PC-3 (cell line): ENCODE measurements at regions not wholly inside any gene's neighbourhood (a gene's known extent, or its start where the extent isn't known, plus 50 kb on each side); places are given as distances from the start of the nearest gene placed in this dataset.

Source experiments
- ATAC-seq: fragments of 200-7000 bp; cut with Tn5 transposase; 2 replicates; pipeline ENCODE4 v1.9.1; 2020; ENCODE audit warnings: mild to moderate bottlenecking, moderate library complexity
- BruUV-seq: library from RNA; stranded (reverse); fragments of 400-500 nt; replicated peaks from 2 replicates; lab custom pipeline; 2021; lab: Mats Ljungman, UMichigan
- CTCF ChIA-PET: fragments of 300-600 bp; sonication (Branson Sonifier 250); formaldehyde crosslinking; loops from one replicate; lab custom pipeline; 2022; ENCODE audit warnings: antibody characterized with exemption; lab: Charles Lee
- POLR2A ChIA-PET: fragments of 300-600 bp; sonication (Branson Sonifier 250); formaldehyde crosslinking; loops from one replicate; lab custom pipeline; 2022; ENCODE audit warnings: antibody characterized with exemption; ENCODE audit not compliant: unreplicated experiment; lab: Charles Lee
- DNase-seq: peaks from one replicate; pipeline ENCODE4 v3.0.0-alpha.2; 2015
- H2AFZ ChIP-seq: fragments of 300-600 bp; sonication (generic); 2 replicates; pipeline ENCODE4 v1.6.0; 2016; ENCODE audit warnings: antibody characterized with exemption, low read length
- H3F3A ChIP-seq: fragments of 300-600 bp; sonication (generic); one replicate; pipeline ENCODE4 v1.6.0; 2017; ENCODE audit warnings: antibody characterized with exemption, low read length, control low read depth, mild to moderate bottlenecking; ENCODE audit not compliant: unreplicated experiment
- H3K27ac ChIP-seq: fragments of 300-600 bp; sonication (generic); 2 replicates; pipeline ENCODE4 v1.5.1; 2016; ENCODE audit warnings: mild to moderate bottlenecking, low read length
- H3K27me3 ChIP-seq: fragments of 300-600 bp; sonication (generic); 2 replicates; pipeline ENCODE4 v1.6.1; 2016; ENCODE audit warnings: low read length, mixed read lengths
- H3K36me3 ChIP-seq: fragments of 300-600 bp; sonication (generic); 2 replicates; pipeline ENCODE4 v1.6.1; 2016; ENCODE audit warnings: low read depth, mixed run types, low read length, mixed read lengths
- H3K4me1 ChIP-seq: fragments of 300-600 bp; sonication (generic); 2 replicates; pipeline ENCODE4 v1.5.1; 2016; ENCODE audit warnings: low read length; ENCODE audit not compliant: insufficient read depth
- H3K4me2 ChIP-seq: fragments of 300-600 bp; sonication (generic); 2 replicates; pipeline ENCODE4 v1.6.0; 2016; ENCODE audit warnings: low read length
- H3K4me3 ChIP-seq: fragments of 300-600 bp; sonication (generic); 2 replicates; pipeline ENCODE4 v1.5.1; 2016; ENCODE audit warnings: mild to moderate bottlenecking, low read length, mixed read lengths
- H3K79me2 ChIP-seq: fragments of 300-600 bp; sonication (generic); 2 replicates; pipeline ENCODE4 v1.6.1; 2017; ENCODE audit warnings: low read length, mixed read lengths
- H3K9ac ChIP-seq: fragments of 300-600 bp; sonication (generic); 2 replicates; pipeline ENCODE4 v1.6.0; 2016; ENCODE audit warnings: mild to moderate bottlenecking, low read length
- H3K9me2 ChIP-seq: fragments of 300-600 bp; sonication (generic); replicated peaks from 2 replicates; pipeline ENCODE4 v1.6.1; 2016; ENCODE audit warnings: mixed run types, low read length, mixed read lengths
- H3K9me3 ChIP-seq: fragments of 300-600 bp; sonication (generic); 2 replicates; pipeline ENCODE4 v1.6.1; 2016; ENCODE audit warnings: low read length, mixed read lengths
- H4K20me1 ChIP-seq: fragments of 300-600 bp; sonication (generic); 2 replicates; pipeline ENCODE4 v1.6.1; 2016; ENCODE audit warnings: low read length, mixed read lengths
- EZH2 ChIP-seq: fragments of 300-600 bp; sonication (generic); IDR thresholded peaks from one replicate; pipeline ENCODE4 v1.6.1; 2017; ENCODE audit warnings: antibody characterized with exemption, mild to moderate bottlenecking, low read length; ENCODE audit not compliant: unreplicated experiment
- EZH2phosphoT487 ChIP-seq: fragments of 300-600 bp; sonication (generic); IDR thresholded peaks from 2 replicates; pipeline ENCODE4 v1.6.1; 2018; ENCODE audit warnings: mild to moderate bottlenecking, antibody characterized with exemption, low read length, borderline replicate concordance
- intact Hi-C: fragments of 100-400 bp; cut with micrococcal nuclease; formaldehyde crosslinking; loops from 2 replicates; pipeline ENCODE4 v1.9.0; 2023
- TF ChIP-seq, protein P1 (sequence below): fragments of 300-600 bp; sonication (generic); conservative IDR thresholded peaks from 2 replicates; pipeline ENCODE4 v1.5.1; 2017; ENCODE audit warnings: antibody characterized with exemption, low read depth, mild to moderate bottlenecking, low read length

DNA sequence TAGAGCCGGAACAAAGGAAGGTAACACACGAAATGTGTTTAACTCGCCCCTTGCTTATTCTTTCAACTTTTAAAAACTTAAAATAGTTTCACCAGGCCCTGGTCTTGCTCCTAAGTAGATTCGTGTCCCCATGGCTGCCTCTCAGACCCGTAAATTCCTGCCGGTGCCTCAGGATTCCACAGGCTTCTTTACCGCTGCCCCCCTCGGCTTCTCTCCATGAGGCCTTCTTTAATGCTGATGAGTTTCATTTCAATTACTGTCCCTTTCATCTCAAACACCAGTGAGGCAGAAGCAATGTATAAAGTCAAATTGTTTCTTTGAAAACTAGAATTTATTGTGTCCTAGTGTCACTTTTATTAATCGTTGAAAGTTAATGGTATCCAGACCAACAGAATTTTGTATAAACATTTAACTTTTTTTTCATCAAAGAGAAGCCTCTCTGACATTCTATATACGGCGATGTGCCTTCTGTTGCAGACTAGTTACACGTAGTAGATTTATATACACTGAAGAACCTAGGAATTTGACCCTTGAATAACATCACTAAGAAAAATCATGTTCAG lies 225.2 kb downstream of the C7orf25 start:
- no peak for DNase-seq
- intact Hi-C loops, result no loop called here
- H3K79me2 ChIP-seq, result no peaks in the 10 kb centered on the region
- no peak overlapping the region for H2AFZ ChIP-seq
- no peaks in the 10 kb centered on the region for H3F3A ChIP-seq
- no peak overlapping the region for H3K4me2 ChIP-seq
- H3K9ac ChIP-seq, result no peak overlapping the region
- H3K9me2 ChIP-seq, result no peaks in the 10 kb centered on the region
- no peaks in the 10 kb centered on the region for H4K20me1 ChIP-seq
- no TSS peak for BruUV-seq
- TF ChIP-seq EZH2phosphoT487 (no peak), EZH2 (no peak)
- TF ChIP-seq, protein P1, sequence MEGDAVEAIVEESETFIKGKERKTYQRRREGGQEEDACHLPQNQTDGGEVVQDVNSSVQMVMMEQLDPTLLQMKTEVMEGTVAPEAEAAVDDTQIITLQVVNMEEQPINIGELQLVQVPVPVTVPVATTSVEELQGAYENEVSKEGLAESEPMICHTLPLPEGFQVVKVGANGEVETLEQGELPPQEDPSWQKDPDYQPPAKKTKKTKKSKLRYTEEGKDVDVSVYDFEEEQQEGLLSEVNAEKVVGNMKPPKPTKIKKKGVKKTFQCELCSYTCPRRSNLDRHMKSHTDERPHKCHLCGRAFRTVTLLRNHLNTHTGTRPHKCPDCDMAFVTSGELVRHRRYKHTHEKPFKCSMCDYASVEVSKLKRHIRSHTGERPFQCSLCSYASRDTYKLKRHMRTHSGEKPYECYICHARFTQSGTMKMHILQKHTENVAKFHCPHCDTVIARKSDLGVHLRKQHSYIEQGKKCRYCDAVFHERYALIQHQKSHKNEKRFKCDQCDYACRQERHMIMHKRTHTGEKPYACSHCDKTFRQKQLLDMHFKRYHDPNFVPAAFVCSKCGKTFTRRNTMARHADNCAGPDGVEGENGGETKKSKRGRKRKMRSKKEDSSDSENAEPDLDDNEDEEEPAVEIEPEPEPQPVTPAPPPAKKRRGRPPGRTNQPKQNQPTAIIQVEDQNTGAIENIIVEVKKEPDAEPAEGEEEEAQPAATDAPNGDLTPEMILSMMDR, result no peak
- no peaks in the 10 kb centered on the region for H3K9me3 ChIP-seq
- H3K4me3 ChIP-seq, result no peak overlapping the region
- no peak overlapping the region for H3K27ac ChIP-seq
- H3K36me3 ChIP-seq, result no peaks in the 10 kb centered on the region
- CTCF ChIA-PET, result no interaction called here
- no peak for ATAC-seq
- no peaks in the 10 kb centered on the region for H3K27me3 ChIP-seq
- peaks cover 4% of the 10 kb centered on the region; the same call in 1 of the 2 replicates for H3K4me1 ChIP-seq
- POLR2A ChIA-PET, result no interaction called here

DNA sequence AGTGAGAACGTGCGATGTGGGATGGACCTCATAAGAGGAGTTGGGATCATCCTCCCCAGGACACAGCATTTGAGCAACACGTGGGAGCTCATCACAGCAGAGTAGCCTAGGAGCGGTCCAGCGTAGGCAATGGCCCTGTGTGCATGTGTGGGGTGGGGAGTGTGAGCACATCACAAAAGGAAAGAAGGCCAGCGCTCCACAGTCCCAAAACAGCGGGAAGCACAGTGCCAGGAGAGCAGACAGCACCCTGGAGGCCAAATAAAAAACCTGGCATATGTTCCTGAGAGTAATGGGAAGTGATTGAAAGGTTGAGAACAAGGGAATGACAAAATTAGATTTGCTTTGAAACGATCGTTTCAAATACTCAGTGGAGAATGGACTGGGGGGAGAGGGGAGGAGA lies 226.0 kb downstream of the C7orf25 start:
- Histone ChIP-seq H3K9ac (no peak overlapping the region), H3K79me2 (no peaks in the 10 kb centered on the region), H3K9me2 (no peaks in the 10 kb centered on the region), H3K27me3 (no peaks in the 10 kb centered on the region), H3F3A (no peaks in the 10 kb centered on the region), H4K20me1 (no peaks in the 10 kb centered on the region), H3K27ac (no peak overlapping the region), H3K4me3 (no peak overlapping the region), H3K36me3 (no peaks in the 10 kb centered on the region), H3K9me3 (no peaks in the 10 kb centered on the region), H3K4me1 (peaks cover 4% of the 10 kb centered on the region; the same call in 1 of the 2 replicates), H3K4me2 (no peak overlapping the region), H2AFZ (no peak overlapping the region)
- ChIA-PET CTCF (no interaction called here), POLR2A (no interaction called here)
- DNase-seq, result no peak
- TF ChIP-seq EZH2 (no peak), EZH2phosphoT487 (no peak)
- TF ChIP-seq, protein P1, result no peak
- no TSS peak for BruUV-seq
- no peak for ATAC-seq
- intact Hi-C loops, result no loop called here
